Neural cell (in vitro differentiated cells): ENCODE measurements at regions not wholly inside any gene's neighbourhood (a gene's known extent, or its start where the extent isn't known, plus 50 kb on each side); places are given as distances from the start of the nearest gene placed in this dataset.
"Not testable (repeated sequence)": the region's sequence is repeated elsewhere in the genome, so short reads cannot be mapped to it uniquely, and the experiment has no call there.

Source experiments
- CTCF ChIP-seq: fragments of 450-650 bp; IDR thresholded peaks from 2 replicates; pipeline ENCODE4 v1.5.1; 2014; ENCODE audit warnings: antibody characterized with exemption, mild to moderate bottlenecking, moderate library complexity; ENCODE audit not compliant: poor library complexity, severe bottlenecking
- EP300 ChIP-seq: fragments of 450-650 bp; conservative IDR thresholded peaks from 2 replicates; pipeline ENCODE4 v1.6.1; 2014; ENCODE audit warnings: antibody characterized with exemption, mild to moderate bottlenecking, moderate library complexity; ENCODE audit not compliant: poor library complexity, severe bottlenecking
- EZH2 ChIP-seq: fragments of 200-600, 300-800 bp; shearing (Covaris generic), sonication (generic); IDR thresholded peaks from 2 replicates; pipeline ENCODE4 v1.6.1; 2014; ENCODE audit warnings: antibody characterized with exemption, low read length, borderline replicate concordance, mild to moderate bottlenecking; ENCODE audit not compliant: insufficient read depth, poor library complexity, severe bottlenecking
- POLR2AphosphoS5 ChIP-seq: IDR thresholded peaks from 2 replicates; pipeline ENCODE4 v1.6.1; 2012
- REST ChIP-seq: IDR thresholded peaks from 2 replicates; pipeline ENCODE4 v1.6.1; 2012; ENCODE audit warnings: borderline replicate concordance
- TAF1 ChIP-seq: IDR thresholded peaks from 2 replicates; pipeline ENCODE4 v1.6.1; 2012; ENCODE audit warnings: low read depth

GRCh38 chr13:44796039-44796438 is 193.2 kb downstream of the NUFIP1 start:
- TF ChIP-seq CTCF, REST, POLR2AphosphoS5, EZH2, EP300, TAF1: not testable (repeated sequence)
